LNCaP clone FGC (cell line): ENCODE measurements at regions not wholly inside any gene's neighbourhood (a gene's known extent, or its start where the extent isn't known, plus 50 kb on each side); places are given as distances from the start of the nearest gene placed in this dataset.
"Not testable (repeated sequence)": the region's sequence is repeated elsewhere in the genome, so short reads cannot be mapped to it uniquely, and the experiment has no call there.

ENCODE experiments used
- DNase-seq: peaks from one replicate; pipeline ENCODE4 v3.0.0-alpha.2; 2011; ENCODE audit warnings: low read depth
- H3K4me3 ChIP-seq: 2 replicates; pipeline ENCODE4 v1.5.1; 2011; ENCODE audit warnings: mild to moderate bottlenecking, low read depth, low read length, control low read depth
- CTCF ChIP-seq: IDR thresholded peaks from 2 replicates; pipeline ENCODE4 v1.5.1; 2012; ENCODE audit warnings: mild to moderate bottlenecking; ENCODE audit not compliant: control insufficient read depth, insufficient read depth; ENCODE audit errors: extremely low read depth

GRCh38 chr10:10055656-10056442 lies 961.8 kb upstream of the CELF2 start:
- H3K4me3 ChIP-seq = no peak overlapping the region
- TF ChIP-seq CTCF = no peak
- no peak for DNase-seq

DNA sequence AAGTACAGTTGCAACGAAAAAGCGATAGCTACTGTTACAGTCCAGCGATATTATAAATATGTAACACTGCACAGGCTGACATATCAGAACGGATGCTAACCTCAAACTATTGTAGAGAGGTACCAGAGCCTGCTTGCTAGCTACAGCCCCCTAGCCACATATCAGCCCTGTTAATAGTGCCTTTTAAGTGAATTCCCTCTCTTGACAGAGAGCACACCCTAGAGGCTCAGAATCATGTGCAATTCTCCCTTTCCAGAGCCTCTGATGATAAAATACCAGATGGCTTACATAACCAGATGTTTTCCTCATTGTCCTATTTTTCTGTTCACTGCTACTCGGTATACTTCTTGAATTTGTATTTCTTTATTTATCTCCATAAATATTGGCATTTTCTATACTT lies 960.7 kb upstream of the CELF2 start:
- DNase-seq = no peak
- H3K4me3 ChIP-seq = no peak overlapping the region
- TF ChIP-seq CTCF = no peak; the same call in 1 of the 2 replicates

DNA sequence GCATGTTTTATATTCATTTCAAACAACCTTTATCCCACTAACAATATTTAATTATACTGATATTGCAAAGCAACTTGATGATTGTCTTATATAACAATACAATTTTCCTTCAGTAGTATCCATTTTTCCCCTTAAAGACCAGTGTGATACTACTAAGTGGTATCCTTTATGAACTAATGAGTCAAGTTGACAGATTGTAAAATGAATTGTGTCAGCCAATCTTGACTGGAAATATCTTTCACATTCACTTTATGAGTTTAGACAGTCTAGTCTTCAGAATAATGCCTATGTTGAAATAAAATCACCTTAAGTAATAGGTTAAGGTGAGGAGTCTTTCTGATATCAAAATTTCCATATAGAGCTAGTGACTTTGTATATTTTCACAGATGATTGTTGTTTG lies 950.0 kb upstream of the CELF2 start:
- no peak overlapping the region for H3K4me3 ChIP-seq
- no peak for TF ChIP-seq CTCF
- no peak for DNase-seq

- H3K4me3 ChIP-seq, DNase-seq: not testable (repeated sequence)
Measured at GRCh38 chr10:10074847-10075246, 942.8 kb upstream of the CELF2 start.

DNA sequence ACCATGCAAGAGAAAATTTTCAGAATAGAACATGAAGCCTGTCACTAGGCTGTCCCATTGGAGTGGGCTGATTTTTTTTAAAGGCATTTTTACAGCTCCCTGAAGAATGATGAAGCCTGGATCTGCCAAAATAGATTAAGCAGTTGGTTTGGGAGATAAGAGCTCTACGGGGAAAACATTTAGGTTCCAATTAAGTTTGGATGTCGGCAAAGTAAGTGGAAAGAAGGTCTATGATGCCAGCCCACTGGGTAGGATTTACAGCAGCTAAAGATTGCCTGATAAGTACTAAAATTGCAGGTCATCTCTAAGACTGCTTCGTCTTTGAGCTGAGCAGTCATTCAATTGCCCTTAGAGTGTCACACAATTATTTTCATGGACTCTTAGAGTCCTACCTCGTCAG lies 939.2 kb upstream of the CELF2 start:
- no peak overlapping the region for H3K4me3 ChIP-seq
- TF ChIP-seq CTCF = no peak
- no peak for DNase-seq

GRCh38 chr10:10092581-10092980 lies 925.1 kb upstream of the CELF2 start:
- DNase-seq = no peak
- H3K4me3 ChIP-seq = no peak overlapping the region
- no peak for TF ChIP-seq CTCF

DNA sequence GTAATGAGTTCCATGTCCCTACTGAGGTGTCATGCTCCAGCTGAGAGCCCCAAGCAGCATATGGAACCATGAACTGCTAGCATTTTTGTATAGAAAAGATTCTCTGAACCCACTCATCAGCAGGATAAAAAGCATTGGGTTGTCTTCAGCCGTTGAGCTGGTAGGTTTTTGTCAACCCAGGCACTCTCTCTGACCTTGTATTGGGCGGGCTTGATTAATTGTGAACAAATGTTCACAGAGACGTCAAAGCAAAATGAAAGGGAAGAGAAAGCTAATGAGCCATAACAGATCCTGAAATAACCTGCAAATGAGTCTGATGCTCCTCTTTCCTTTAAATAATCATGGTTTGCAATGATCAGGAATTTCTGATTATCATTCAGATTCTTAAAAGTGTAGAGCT lies 924.7 kb upstream of the CELF2 start:
- DNase-seq = no peak
- H3K4me3 ChIP-seq = no peak overlapping the region
- TF ChIP-seq CTCF = no peak
